HS-27A (cell line): ENCODE measurements at regions not wholly inside any gene's neighbourhood (a gene's known extent, or its start where the extent isn't known, plus 50 kb on each side); places are given as distances from the start of the nearest gene placed in this dataset.
A peak's percentile ranks its signal among the peaks of the same experiment; 100 is the strongest.

Source experiments
- DNase-seq: peaks from one replicate; pipeline ENCODE4 v3.0.0-alpha.2; 2012; ENCODE audit warnings: low read depth, missing footprints

DNA sequence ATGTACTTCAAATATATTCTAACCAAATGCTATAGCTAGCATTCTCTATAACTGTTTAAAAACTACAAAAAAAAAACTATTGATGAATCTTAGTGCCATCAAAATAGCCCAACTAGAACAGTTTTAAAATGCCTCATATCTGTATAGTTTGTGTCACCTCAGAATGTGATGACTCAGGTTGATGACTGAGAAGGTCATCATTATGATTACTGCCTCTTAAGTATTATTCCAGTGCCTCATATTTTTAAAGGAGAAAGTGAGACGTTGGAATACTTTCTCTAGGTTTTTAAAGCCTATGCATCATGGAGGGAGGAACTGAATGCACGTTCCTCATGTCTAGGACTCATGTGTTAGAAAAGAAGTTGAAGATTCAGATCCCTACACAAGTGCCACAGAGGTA, 88.2 kb downstream of the TMA16 start:
- DNase-seq, result no peak

DNA sequence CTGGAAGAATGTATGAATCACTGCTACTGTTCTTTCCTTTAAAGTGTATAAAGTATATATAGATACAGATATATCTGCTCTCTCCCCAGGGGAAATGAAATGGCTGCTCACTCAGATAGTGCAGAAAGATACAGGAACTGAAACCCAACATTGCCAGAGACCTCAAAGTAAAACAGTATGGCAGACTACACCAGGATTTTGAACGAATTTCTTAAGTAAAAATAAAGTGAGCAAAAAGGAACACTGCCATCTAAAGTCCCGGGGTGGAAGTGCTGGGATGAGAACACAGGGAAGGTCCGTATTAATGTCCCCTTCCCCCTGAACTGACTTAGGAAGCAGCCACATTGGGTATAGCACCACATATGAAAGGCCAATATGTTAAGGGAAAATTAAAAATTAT, 93.4 kb downstream of the TMA16 start:
- DNase-seq, result no peak

DNA sequence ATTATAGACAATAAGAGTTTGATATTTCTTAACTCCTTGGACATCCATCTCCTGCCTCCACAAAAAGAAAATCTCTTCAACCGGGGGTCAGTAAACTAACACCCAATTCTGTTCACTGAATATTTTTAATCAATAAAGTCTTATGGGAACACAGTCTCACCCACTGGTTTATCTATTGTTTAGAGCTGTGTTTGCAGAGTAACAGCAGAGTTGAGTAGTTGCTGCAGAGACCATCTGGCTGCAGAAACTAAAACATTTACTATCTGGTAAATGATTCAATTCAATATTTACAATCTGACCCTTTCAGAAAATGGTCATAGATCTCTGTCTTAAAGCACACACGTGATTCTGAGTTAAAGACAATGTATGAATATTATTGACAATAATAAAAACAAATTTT, 94.0 kb downstream of the TMA16 start:
- DNase-seq, result no peak

DNA sequence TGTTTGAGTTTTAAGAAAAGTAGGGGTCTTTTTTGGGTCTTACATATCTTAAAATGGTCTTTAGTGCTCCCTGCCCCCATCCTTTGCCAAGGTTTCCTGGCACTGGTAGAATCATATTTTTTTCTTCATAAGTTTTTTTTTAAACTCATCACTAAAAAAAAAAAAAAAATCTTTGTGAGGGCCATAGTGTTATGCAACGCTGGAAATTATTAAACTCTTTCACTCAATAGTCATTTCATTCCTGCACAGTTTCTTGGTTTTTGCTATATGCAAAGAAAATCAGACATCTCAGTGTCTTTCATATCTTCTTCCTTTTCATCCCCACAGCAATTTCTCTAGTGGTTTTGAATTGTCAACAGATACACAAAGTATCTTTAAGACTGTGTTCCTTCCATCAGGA, 95.6 kb downstream of the TMA16 start:
- no peak for DNase-seq

DNA sequence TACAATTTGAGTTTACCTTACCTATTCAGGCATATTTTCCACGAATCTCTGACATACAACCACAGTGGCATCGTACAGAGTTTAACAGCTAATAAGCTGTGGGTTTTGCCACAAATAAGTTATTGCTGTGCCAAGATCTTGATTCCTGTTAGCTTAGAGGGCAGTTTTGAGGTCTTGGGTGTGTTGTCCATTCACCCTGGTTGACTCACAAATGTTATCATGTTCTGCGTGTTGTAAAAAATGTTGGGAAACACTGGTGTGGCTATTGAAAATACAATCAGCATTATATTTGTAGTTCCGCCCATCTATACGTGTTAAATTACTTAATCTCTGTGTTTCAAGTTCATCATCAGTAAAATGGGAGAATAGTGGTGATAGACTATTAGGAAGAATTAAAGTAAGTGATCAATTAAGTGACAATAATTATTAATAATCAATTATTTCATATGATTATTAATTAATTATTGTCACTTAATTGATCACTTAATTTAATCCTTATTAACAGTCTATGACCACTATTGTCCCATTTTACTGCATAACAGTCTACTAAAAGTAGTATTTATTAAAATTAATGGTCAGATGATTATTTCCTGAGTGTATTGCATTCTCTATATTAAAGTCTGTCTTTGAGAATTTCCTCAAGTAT, 96.3 kb downstream of the TMA16 start:
- DNase-seq, result peak; percentile 27

DNA sequence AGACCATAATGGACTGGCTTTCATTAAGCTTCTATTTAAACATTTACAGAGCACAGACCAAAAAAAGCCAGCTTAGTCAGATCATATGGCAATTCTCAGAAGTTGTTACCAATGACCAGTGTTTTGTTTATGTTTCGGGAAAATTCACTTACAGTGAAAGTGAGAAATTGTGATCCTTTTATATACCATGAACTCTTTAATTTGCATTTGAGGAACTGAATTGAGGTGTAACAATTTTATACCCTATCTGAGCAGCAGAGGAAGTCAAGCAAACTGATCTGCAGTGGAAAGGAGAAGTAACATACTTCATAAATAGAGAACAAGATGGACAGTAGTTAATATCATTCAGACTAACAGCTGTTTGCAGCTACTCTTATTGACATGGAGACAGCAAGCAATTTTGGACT, 97.1 kb downstream of the TMA16 start:
- no peak for DNase-seq

DNA sequence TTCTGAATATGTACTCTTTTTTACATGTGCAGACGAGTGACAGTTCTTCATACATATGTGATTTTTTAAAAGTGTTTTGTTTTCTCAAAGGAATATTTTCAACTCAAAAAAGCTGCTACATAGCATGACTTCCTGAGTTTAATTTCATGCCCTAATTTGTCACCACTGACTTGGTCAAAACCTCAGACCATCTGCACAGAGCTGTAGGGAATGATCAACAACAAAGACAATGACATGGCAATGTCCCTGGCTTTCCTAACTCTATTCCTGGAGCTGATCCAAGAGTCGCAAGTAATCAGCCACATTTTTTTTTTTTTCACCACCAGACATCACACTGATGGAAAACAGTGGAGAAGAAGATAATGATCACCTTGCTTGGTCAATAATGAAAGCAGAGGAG, 97.7 kb downstream of the TMA16 start:
- no peak for DNase-seq

DNA sequence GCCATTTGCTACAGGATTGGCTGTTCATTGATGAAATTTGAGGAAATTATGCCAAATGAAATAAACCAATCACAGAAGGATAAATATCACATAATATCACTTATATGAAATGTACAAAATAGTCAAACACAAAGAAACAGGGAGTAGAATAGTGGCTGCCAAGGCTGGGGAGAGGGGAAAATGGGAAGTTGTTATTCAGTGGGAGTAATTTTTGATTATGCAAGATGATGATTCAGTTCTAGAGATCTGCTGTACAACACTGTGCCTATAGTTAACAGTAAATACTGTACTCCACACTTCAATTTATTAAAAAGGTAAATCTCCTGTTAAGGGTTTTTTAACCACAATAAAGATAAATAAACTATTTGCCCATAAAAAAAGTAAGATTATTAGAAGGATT, 101.1 kb downstream of the TMA16 start:
- no peak for DNase-seq

DNA sequence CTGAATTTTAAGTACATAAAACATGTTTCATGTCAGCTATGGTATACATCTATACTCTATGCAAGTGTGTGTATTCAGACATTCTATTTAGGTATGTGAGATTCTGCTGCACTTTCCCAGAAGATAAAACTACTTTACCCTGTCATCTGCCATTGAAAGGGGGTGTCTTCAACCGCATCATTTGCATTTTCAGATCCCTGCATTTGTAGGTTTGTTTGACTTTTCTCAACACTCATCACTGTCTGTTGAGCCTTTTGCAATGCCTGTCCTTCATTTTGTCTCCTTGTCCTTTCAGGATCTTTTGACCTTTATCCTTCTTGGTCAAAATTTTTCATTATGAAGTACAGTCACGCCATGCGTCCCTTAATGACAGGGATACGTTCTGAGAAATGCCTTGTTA, 103.5 kb downstream of the TMA16 start:
- DNase-seq, result no peak

DNA sequence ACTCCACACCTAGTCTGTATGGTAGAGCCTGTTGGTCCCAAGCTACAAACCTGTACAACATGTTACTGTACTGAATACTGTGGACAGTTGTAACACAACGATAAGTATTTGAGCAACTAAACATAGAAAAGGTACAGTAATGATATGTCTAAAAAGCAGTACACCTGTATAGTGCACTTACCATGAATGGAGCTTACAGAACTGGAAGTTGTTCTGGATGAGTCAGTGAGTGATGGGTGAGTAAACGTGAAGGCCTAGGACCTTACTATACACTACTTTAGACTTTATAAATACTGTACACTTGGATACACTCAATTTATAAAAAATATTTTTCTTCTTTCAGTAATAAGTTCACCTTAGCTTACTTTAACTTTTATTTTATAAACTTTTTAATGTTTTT, 104.0 kb downstream of the TMA16 start:
- no peak for DNase-seq

DNA sequence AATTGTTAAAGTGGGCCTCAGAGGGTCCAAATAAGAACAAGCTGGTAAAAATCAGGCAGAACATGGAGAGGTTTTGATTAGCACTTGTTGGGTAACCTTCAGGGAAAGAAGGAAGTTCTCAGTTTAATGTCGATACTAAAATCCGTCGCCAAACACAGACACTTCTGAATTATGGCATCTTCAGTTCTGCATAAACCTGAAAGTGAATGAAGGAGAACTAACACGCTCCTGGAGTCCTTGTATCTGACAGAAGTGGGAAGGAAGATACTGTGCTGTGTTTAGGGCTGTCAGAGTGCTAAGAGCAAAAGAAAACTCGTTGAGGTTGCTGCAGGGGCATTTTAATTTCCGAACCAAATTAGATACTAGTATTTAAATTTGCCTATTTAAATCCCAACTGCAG, 106.2 kb downstream of the TMA16 start:
- no peak for DNase-seq

DNA sequence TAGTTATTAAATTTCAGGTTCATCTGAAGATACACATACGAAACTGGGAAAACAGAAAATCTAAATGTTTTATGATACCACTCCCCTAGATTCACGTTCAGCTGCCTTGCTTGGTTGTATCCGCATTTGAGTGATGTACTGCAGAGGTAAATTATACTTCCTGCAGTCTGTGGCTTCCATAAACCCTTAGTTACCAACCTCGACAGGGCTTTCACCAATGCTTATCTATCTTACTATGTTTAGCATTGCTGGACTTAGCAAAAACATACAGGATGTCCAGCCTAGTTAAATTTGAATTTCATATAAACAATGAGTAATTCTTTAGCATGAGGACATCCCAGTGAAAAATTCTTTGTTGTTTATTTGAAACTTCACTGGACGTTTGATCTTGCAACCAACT, 108.8 kb downstream of the TMA16 start:
- no peak for DNase-seq

DNA sequence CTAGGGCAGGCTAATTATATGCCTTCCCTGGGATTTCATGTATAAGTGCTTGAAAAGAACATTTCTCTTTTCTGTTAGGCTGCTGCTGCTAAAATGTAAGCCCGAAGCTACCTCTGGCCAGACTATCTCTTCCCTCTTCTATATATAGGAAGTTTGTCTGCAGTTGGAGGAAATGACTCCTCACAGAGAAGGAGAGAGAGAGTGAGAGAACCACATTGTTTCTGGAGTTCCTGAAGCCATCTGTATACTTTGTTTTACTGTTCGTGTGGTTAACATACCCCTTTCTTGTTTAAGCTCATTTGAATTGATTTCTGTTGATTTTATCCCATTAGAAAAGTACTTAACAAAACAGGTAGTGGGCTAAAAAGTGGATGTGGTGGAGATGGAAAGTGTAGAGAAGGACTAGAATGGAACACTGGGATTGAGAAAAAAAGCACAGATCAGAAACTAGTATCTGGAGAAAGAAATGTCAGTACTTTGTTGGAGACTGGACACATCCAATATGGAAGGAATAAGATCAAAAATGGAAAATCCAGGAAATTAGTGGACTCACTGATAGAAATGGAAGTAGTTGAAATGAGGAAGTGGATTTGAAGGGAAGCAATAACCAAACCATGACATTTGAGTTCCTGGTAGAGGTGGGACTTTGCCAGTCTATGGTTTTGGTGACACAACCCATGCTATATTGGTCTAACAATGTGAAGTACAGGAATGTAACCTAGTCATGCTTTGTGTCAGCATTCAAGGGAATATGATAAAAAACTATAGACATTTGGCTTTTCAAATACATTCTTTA, 112.6 kb downstream of the TMA16 start:
- no peak for DNase-seq

DNA sequence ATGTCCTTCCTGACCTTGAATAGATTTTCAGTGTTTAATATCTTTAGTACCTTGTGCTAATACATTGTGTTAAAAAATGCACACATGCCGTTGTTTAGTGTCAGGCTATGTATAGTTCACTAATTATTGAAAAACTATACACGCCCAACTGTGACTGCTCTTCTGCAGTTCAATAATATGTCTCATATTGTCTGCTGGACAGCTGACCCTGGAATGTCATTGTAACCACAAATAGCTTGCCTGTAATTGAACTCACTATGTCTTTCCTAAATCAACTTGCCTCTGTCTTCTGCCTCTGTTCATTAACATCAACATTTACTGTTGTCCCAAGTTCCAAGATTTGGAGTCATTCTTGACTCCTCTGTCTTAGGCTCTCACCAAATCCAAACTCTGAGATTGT, 114.5 kb downstream of the TMA16 start:
- no peak for DNase-seq

DNA sequence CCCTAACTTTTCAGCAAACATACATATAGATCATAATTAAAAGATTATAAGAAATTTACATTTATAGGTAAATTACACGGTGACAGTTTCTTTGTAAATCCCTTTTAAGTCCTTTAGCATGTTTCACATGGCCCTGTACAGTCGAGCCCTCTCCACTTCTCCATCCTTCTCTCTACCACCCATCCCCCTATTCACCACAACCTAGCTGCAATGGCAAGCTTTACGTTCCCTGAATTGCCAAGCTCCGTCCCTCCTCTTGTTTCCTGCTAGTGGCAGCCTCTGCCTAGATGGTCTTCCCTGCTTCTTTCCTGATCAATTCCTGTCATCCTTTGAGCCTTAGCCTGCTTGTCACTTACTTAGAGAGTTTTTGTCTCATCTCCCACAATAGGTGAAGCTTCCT, 116.2 kb downstream of the TMA16 start:
- DNase-seq, result no peak

DNA sequence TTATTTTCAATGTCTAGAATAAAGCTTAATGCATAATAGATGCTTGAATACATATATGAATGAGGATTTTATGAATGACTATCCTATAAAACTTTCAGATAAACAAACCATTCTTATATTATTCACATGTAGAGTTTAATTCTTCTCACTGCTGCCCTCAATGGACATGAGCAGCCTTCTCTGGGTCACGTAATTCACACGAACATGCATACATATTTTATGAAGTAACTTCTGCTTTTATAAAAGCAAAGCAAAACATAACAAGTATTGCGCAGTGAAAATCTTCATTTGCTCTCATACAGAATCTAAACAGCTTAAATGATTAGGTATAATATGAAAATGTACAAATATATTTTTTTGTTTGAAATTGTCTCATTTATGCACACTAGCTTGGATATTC, 116.7 kb downstream of the TMA16 start:
- no peak for DNase-seq

DNA sequence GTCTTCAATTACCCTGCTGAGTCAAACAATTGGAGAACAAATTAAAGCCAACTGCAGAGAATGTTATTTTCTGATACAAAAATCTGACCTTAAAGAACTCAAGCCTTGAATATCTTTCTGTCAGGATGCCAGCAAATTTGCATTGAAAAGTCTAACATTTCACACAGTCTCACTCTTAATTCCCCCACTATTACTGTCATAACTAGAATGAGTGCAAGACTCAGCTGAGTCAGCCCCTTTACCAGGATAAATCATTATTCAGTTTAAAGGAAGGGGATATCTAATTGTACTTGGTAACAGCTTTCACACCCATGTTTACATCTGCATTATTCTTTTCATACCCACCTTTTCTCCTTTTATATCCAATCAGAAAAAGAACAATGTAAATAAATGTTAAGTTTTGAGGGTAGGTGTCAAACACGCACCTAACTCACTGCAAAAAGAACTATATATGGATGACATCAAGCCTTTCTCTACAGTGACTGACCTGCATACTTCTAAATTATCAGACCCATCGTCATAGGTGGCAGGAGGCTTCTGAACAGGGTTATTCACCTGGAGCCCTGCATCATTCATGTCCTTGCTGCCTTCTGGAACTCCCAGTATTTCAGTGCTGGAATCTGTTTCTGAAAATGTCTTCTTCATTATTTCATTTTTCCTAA, 117.4 kb downstream of the TMA16 start:
- no peak for DNase-seq

DNA sequence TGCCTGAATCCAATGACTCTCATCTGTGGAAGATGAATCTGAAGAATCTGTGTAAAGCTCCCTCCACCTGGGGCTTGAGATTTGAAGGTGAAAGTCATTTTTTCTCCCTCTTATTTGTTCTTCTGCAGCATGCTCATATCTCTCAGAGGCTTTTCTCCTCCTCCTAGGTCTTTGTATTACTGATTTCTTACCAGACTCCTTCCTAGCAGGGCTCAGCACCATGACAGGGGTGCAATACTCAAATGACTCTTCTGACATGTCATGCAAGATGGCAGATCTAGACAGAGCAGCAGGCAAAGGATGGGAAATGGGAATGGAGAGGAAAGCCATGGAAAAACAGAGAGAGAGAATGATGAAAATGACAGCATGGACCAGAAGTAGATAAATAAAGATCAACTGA, 118.3 kb downstream of the TMA16 start:
- no peak for DNase-seq

DNA sequence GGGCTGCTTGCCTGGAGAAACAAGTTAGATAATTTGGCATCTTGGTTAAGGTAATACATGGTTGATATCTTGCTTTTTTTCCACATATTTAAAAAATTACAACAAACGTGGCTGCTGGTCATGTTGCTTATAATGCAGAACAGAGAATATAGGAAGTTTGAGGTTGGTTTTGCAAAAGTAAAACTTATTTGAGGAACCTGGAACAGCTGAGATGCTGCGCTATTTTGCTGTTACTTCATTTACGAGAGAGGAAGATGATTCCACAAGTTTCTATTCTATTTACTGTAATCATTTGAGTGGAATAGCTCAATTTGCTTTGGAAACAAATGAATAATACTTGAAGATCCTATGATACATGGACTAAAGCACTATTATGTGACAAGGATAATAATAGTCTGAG, 118.9 kb downstream of the TMA16 start:
- no peak for DNase-seq

DNA sequence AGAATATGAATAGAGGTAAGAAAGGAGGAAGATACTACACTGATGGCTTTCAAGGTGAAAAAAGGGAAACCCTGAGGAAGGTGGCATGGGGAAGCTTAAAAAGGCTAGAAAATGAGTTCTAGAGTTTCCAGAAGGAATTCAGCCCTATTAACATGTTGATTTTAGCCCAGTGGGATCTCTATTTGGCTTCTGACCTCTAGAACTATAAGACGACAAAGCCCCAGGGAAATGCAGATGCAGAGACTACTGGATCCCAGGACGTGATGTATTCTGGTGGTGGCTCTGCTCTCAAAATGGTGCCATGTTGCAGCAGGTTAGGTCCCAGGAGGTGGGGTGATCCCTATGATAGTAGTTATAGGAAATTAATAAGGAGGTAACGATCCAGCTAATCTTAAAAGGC, 120.4 kb downstream of the TMA16 start:
- DNase-seq, result no peak

DNA sequence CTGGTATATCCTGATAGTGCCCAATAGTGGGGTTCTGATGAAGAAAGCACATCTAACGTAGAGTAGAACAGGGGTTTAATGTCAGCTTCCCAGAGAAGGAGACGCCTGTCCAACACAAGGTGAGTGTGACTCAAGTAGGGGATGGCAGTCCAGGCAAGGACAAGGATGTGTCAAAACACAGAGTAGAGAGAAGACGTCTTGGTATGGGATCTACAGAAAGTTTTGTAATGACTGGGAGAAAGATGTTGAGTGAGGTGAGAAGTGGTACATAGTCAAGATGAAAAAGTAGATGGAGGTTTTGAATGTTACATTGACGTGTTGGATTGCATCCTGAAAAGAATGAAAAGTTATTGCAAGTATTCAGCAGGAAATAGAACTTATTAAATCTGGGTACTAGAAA, 124.4 kb downstream of the TMA16 start:
- no peak for DNase-seq

DNA sequence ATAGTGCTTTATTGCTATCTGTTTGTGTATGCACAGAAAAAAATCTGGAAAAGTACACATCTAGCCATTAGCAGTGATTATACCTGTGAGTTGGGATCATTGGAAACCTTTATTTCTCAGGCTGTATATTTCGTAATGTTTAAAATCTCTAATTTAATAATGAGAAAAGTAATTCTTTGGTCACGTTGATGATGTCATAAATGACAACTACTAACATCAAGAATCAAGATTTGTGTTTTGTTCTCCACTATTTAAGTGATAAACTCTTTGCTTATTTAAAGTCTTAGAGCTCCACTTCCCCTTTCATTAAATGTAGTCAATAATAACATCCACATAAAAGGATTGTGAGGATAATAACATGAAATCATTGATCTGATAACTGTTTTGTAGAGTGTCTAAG, 126.2 kb downstream of the TMA16 start:
- DNase-seq, result no peak

DNA sequence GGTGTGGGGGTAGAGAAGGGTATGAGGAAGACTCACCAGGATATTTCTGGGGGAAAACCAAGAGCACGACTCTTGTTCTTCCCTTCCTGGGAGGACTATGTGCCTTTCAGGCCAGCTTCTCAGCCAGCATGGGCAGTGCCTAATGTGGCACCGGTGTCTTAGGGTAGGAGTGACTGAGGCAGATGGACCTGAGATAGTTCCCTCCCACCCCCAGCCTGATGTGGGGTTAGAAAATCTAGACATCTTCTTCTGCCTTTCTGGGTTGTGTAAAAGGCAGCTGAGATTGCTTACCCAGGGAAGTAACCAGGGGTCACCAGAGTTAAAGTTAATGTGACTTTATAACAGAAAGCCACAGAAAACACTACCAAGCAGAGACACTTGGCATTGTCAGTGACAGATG, 127.3 kb downstream of the TMA16 start:
- no peak for DNase-seq
